ENCODE measurements at regions not wholly inside any gene's neighbourhood (a gene's known extent, or its start where the extent isn't known, plus 50 kb on each side); places are given as distances from the start of the nearest gene placed in this dataset.

GRCh38 chr5:63456279-63456678 lies 506.0 kb downstream of the HTR1A start:
- in situ Hi-C loops (cut with MboI) (no loop called here), intact Hi-C loops (cut with micrococcal nuclease; ENCODE audit: unreplicated experiment) (no loop called here)
- FAIRE-seq, result no peak
- Histone ChIP-seq H3K4me2 (ENCODE audit: control insufficient read depth, insufficient read depth) (no peak overlapping the region), H3K4me3 (no peak overlapping the region), H4K20me1 (ENCODE audit: control insufficient read depth, insufficient read depth) (no peaks in the 10 kb centered on the region), H3K27me3 (replicated peaks in 1 of 2; ENCODE audit: control insufficient read depth in 2 of 2, insufficient read depth in 2 of 2, low read length in 1 of 2) (no peaks in the 10 kb centered on the region), H3K27ac (ENCODE audit: control insufficient read depth, insufficient read depth) (no peak overlapping the region), H3K4me1 (ENCODE audit: control insufficient read depth, insufficient read depth, low read length) (no peaks in the 10 kb centered on the region), H3K36me3 (ENCODE audit: control insufficient read depth in 2 of 2, insufficient read depth in 2 of 2, low read length in 1 of 2) (no peaks in the 10 kb centered on the region), H3K9ac (ENCODE audit: control insufficient read depth, insufficient read depth, low read length) (no peak overlapping the region), H2AFZ (ENCODE audit: control insufficient read depth, low read depth, low read length) (no peak overlapping the region), H3K79me2 (ENCODE audit: control insufficient read depth, insufficient read depth, low read length) (no peaks in the 10 kb centered on the region), H3K9me3 (replicated peaks; ENCODE audit: control insufficient read depth, insufficient read depth, low read length) (no peaks in the 10 kb centered on the region)
- ChIA-PET POLR2A (no interaction called here), CTCF (no interaction called here), RAD21 (ENCODE audit: unreplicated experiment) (no interaction called here), SMC1A (ENCODE audit: uncharacterized antibody, unreplicated experiment) (no interaction called here)
- ATAC-seq, result no peak
- BruUV-seq (replicated peaks), result no TSS peak
- 91% methylated on average over 1 of the region's 1 CpG for WGBS (ENCODE audit: insufficient coverage, insufficient replicate concordance, low lambda C conversion rate, missing lambda C conversion rate)
- no peak for DNase-seq (ENCODE audit: low read depth, low spot score)
- TF ChIP-seq SMC3 (IDR thresholded peaks at IDR 0.05; ENCODE audit: borderline replicate concordance, low read length) (no peak), NR2C2 (IDR thresholded peaks at IDR 0.05; ENCODE audit: borderline replicate concordance, control insufficient read depth, insufficient read length, low read depth) (no peak), SMAD1 (IDR thresholded peaks at IDR 0.05; ENCODE audit: low read depth, partially characterized antibody) (no peak)
- TF ChIP-seq, protein P1, sequence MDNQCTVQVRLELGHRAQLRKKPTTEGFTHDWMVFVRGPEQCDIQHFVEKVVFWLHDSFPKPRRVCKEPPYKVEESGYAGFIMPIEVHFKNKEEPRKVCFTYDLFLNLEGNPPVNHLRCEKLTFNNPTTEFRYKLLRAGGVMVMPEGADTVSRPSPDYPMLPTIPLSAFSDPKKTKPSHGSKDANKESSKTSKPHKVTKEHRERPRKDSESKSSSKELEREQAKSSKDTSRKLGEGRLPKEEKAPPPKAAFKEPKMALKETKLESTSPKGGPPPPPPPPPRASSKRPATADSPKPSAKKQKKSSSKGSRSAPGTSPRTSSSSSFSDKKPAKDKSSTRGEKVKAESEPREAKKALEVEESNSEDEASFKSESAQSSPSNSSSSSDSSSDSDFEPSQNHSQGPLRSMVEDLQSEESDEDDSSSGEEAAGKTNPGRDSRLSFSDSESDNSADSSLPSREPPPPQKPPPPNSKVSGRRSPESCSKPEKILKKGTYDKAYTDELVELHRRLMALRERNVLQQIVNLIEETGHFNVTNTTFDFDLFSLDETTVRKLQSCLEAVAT (IDR thresholded peaks at IDR 0.05), result no peak

- in situ Hi-C loops (cut with MboI), result no loop called here
- FAIRE-seq, result no peak
- TF ChIP-seq BHLHE40 (IDR thresholded peaks at IDR 0.05; ENCODE audit: borderline replicate concordance in 1 of 2, low read depth in 2 of 2, low read length in 1 of 2) (no peak), FOXM1 (IDR thresholded peaks at IDR 0.05; ENCODE audit: low read depth, low read length) (no peak), KLF5 (IDR thresholded peaks at IDR 0.05; ENCODE audit: partially characterized antibody) (no peak), FOS (IDR thresholded peaks at IDR 0.05; ENCODE audit: borderline replicate concordance, extremely low read depth, insufficient read length) (no peak), TBL1XR1 (IDR thresholded peaks at IDR 0.05; ENCODE audit: low read depth, low read length) (no peak), NR2F1 (conservative IDR thresholded peaks at IDR 0.05) (no peak), BRCA1 (IDR thresholded peaks at IDR 0.05; ENCODE audit: low read depth, low read length) (no peak), NR2C2 (IDR thresholded peaks at IDR 0.05; ENCODE audit: borderline replicate concordance, control insufficient read depth, insufficient read length, low read depth) (no peak), NBN (IDR thresholded peaks at IDR 0.05) (no peak), ELK1 (IDR thresholded peaks at IDR 0.05; ENCODE audit: low read depth, low read length) (no peak), MTA2 (IDR thresholded peaks at IDR 0.05; ENCODE audit: low read depth) (no peak)
- TF ChIP-seq, protein P2, sequence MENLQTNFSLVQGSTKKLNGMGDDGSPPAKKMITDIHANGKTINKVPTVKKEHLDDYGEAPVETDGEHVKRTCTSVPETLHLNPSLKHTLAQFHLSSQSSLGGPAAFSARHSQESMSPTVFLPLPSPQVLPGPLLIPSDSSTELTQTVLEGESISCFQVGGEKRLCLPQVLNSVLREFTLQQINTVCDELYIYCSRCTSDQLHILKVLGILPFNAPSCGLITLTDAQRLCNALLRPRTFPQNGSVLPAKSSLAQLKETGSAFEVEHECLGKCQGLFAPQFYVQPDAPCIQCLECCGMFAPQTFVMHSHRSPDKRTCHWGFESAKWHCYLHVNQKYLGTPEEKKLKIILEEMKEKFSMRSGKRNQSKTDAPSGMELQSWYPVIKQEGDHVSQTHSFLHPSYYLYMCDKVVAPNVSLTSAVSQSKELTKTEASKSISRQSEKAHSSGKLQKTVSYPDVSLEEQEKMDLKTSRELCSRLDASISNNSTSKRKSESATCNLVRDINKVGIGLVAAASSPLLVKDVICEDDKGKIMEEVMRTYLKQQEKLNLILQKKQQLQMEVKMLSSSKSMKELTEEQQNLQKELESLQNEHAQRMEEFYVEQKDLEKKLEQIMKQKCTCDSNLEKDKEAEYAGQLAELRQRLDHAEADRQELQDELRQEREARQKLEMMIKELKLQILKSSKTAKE (IDR thresholded peaks at IDR 0.05; ENCODE audit: low read depth, poor library complexity, severe bottlenecking), result no peak
These were observed 511.1 kb downstream of the HTR1A start for GRCh38 chr5:63451188-63451587.

More at GRCh38 chr5:63451188-63451587, 511.1 kb downstream of the HTR1A start:
- ChIA-PET SMC1A (ENCODE audit: uncharacterized antibody, unreplicated experiment) (no interaction called here), CTCF (no interaction called here), POLR2A (no interaction called here), RAD21 (ENCODE audit: unreplicated experiment) (no interaction called here)
- Histone ChIP-seq H4K20me1 (ENCODE audit: control insufficient read depth, insufficient read depth) (no peaks in the 10 kb centered on the region), H3K27me3 (replicated peaks in 1 of 2; ENCODE audit: control insufficient read depth in 2 of 2, insufficient read depth in 2 of 2, low read length in 1 of 2) (no peaks in the 10 kb centered on the region), H3K9me3 (replicated peaks; ENCODE audit: control insufficient read depth, insufficient read depth, low read length) (no peaks in the 10 kb centered on the region), H3K36me3 (ENCODE audit: control insufficient read depth in 2 of 2, insufficient read depth in 2 of 2, low read length in 1 of 2) (no peaks in the 10 kb centered on the region), H3K27ac (ENCODE audit: control insufficient read depth, insufficient read depth) (no peak overlapping the region), H3K4me1 (ENCODE audit: control insufficient read depth, insufficient read depth, low read length) (no peaks in the 10 kb centered on the region), H3K79me2 (ENCODE audit: control insufficient read depth, insufficient read depth, low read length) (no peaks in the 10 kb centered on the region), H3K4me3 (no peak overlapping the region), H3K9ac (ENCODE audit: control insufficient read depth, insufficient read depth, low read length) (no peak overlapping the region), H3K4me2 (ENCODE audit: control insufficient read depth, insufficient read depth) (no peak overlapping the region), H2AFZ (ENCODE audit: control insufficient read depth, low read depth, low read length) (no peak overlapping the region)
- no TSS peak for BruUV-seq (replicated peaks)
- DNase-seq (ENCODE audit: low read depth, low spot score) (no peak), ATAC-seq (no peak)
- WGBS (ENCODE audit: insufficient coverage, insufficient replicate concordance, low lambda C conversion rate, missing lambda C conversion rate), result 0% methylated on average over 2 of the region's 2 CpGs
- intact Hi-C loops (cut with micrococcal nuclease; ENCODE audit: unreplicated experiment), result no loop called here

Data from GM12878 (cell line).